GM12878 (cell line): ENCODE measurements at regions not wholly inside any gene's neighbourhood (a gene's known extent, or its start where the extent isn't known, plus 50 kb on each side); places are given as distances from the start of the nearest gene placed in this dataset.

Experiments
- ATAC-seq: fragments of 200-7000 bp; cut with Tn5 transposase; 3 replicates; pipeline ENCODE4 v1.9.1; 2020; ENCODE audit warnings: mild to moderate bottlenecking, moderate library complexity
- BruUV-seq: library from RNA; stranded (reverse); fragments of 400-500 nt; replicated peaks from 2 replicates; lab custom pipeline; 2021; lab: Mats Ljungman, UMichigan
- CTCF ChIA-PET: fragments of 300-600 bp; sonication (Branson Sonifier 250); formaldehyde crosslinking; extraction: SDS; loops from one replicate; lab custom pipeline; 2021; ENCODE audit warnings: inconsistent platforms; lab: Yijun Ruan, JAX
- POLR2A ChIA-PET: fragments of 350-600 bp; formaldehyde crosslinking; extraction: SDS; loops from one replicate; lab custom pipeline; 2021; ENCODE audit warnings: inconsistent platforms; lab: Charles Lee
- RAD21 ChIA-PET: fragments of 300-600 bp; sonication (Branson Sonifier 250); formaldehyde crosslinking; loops from one replicate; lab custom pipeline; 2023; ENCODE audit warnings: antibody characterized with exemption; ENCODE audit not compliant: unreplicated experiment; lab: Charles Lee
- SMC1A ChIA-PET: fragments of 300-600 bp; sonication (Branson Sonifier 250); formaldehyde crosslinking; loops from one replicate; lab custom pipeline; 2023; ENCODE audit not compliant: unreplicated experiment, uncharacterized antibody; lab: Charles Lee
- DNase-seq: peaks from one replicate; pipeline ENCODE4 v3.0.0-alpha.2; 2011; ENCODE audit warnings: low read depth, low spot score
- FAIRE-seq: peaks from 3 replicates; lab custom pipeline; 2011; peaks lifted over from hg19 to GRCh38; lab: Jason Lieb, UNC
- H2AFZ ChIP-seq: 2 replicates; pipeline ENCODE4 v1.6.0; 2011; ENCODE audit warnings: low read depth, low read length, control low read depth; ENCODE audit not compliant: control insufficient read depth
- H3K27ac ChIP-seq: 2 replicates; pipeline ENCODE4 v1.5.1; 2011; ENCODE audit warnings: control low read depth; ENCODE audit not compliant: control insufficient read depth, insufficient read depth
- H3K27me3 ChIP-seq, 2 experiments: replicated peaks in 1 of 2; 2 replicates each; pipeline versions ENCODE4 v1.6.0 to v1.6.1; 2011; ENCODE audit warnings: low read length in 1 of 2; ENCODE audit not compliant: control insufficient read depth in 2 of 2, insufficient read depth in 2 of 2
- H3K36me3 ChIP-seq, 2 experiments: 2 replicates each; pipeline ENCODE4 v1.5.1; 2011; ENCODE audit warnings: low read length in 1 of 2; ENCODE audit not compliant: control insufficient read depth in 2 of 2, insufficient read depth in 2 of 2
- H3K4me1 ChIP-seq: 2 replicates; pipeline ENCODE4 v1.6.1; 2011; ENCODE audit warnings: mild to moderate bottlenecking, low read length, moderate library complexity, mixed read lengths; ENCODE audit not compliant: control insufficient read depth, insufficient read depth
- H3K4me2 ChIP-seq: 2 replicates; pipeline ENCODE4 v1.6.0; 2011; ENCODE audit warnings: control low read depth; ENCODE audit not compliant: control insufficient read depth, insufficient read depth
- H3K4me3 ChIP-seq: fragments of 200-600 bp; sonication (generic); 2 replicates; pipeline ENCODE4 v1.5.1; 2016
- H3K79me2 ChIP-seq: 2 replicates; pipeline ENCODE4 v1.6.0; 2011; ENCODE audit warnings: low read length; ENCODE audit not compliant: control insufficient read depth, insufficient read depth
- H3K9ac ChIP-seq: 2 replicates; pipeline ENCODE4 v1.8.0; 2011; ENCODE audit warnings: low read length, control low read depth, mixed read lengths; ENCODE audit not compliant: control insufficient read depth, insufficient read depth
- H3K9me3 ChIP-seq: replicated peaks from 3 replicates; pipeline ENCODE4 v1.5.1; 2011; ENCODE audit warnings: mild to moderate bottlenecking, low read length; ENCODE audit not compliant: control insufficient read depth, insufficient read depth
- H4K20me1 ChIP-seq: 2 replicates; pipeline ENCODE4 v1.6.0; 2011; ENCODE audit not compliant: control insufficient read depth, insufficient read depth
- GATAD2B ChIP-seq: fragments of 450-650 bp; conservative IDR thresholded peaks from 2 replicates; pipeline ENCODE4 v1.6.1; 2017; ENCODE audit warnings: low read depth, mild to moderate bottlenecking, moderate library complexity
- HDAC6 ChIP-seq: fragments of 200-600 bp; sonication (generic); IDR thresholded peaks from one replicate; pipeline ENCODE4 v1.8.0; 2017; ENCODE audit warnings: antibody characterized with exemption; ENCODE audit not compliant: unreplicated experiment
- IKZF2 ChIP-seq, 2 experiments: fragments of 450-650 bp; IDR thresholded peaks; 2 replicates each; pipeline ENCODE4 v1.6.1; 2017; ENCODE audit warnings: mild to moderate bottlenecking in 2 of 2, moderate library complexity in 2 of 2
- RAD51 ChIP-seq: fragments of 450-650 bp; IDR thresholded peaks from 2 replicates; pipeline ENCODE4 v1.6.1; 2016; ENCODE audit warnings: moderate library complexity, mild to moderate bottlenecking, inconsistent platforms
- RUNX3 ChIP-seq: IDR thresholded peaks from 2 replicates; pipeline ENCODE4 v1.6.1; 2012; ENCODE audit warnings: low read length, inconsistent platforms
- SIN3A ChIP-seq: IDR thresholded peaks from 2 replicates; pipeline ENCODE4 v1.6.1; 2012; ENCODE audit warnings: low read depth, low read length, improper control_type of control experiment
- SKIL ChIP-seq: fragments of 450-650 bp; IDR thresholded peaks from 2 replicates; pipeline ENCODE4 v1.6.1; 2017; ENCODE audit warnings: mild to moderate bottlenecking, low read depth, inconsistent platforms; ENCODE audit not compliant: poor library complexity, severe bottlenecking
- ZBED1 ChIP-seq: IDR thresholded peaks from 2 replicates; pipeline ENCODE4 v1.6.1; 2016; ENCODE audit warnings: borderline replicate concordance
- WGBS: methylation state at CpG from one replicate; pipeline ENCODE4 v1.1.6; 2016; ENCODE audit warnings: low lambda C conversion rate; ENCODE audit not compliant: insufficient replicate concordance, insufficient coverage; ENCODE audit errors: missing lambda C conversion rate; 5-methylcytosine and 5-hydroxymethylcytosine counted together
- in situ Hi-C: fragments of 300-500 bp; cut with MboI; formaldehyde crosslinking; loops from 9 replicates; pipeline ENCODE4 v1.14.3; 2018; ENCODE audit warnings: mixed read lengths
- intact Hi-C: fragments of 100-400 bp; cut with micrococcal nuclease; formaldehyde crosslinking; loops from one replicate; pipeline ENCODE4 v1.14.2; 2022; ENCODE audit not compliant: unreplicated experiment

GRCh38 chr7:156559001-156559400, 81.6 kb upstream of the RNF32 start:
- no peaks in the 10 kb centered on the region; the same call in 2 of the 3 replicates for H3K9me3 ChIP-seq
- ChIA-PET CTCF (no interaction called here), SMC1A (no interaction called here), POLR2A (no interaction called here), RAD21 (no interaction called here)
- in situ Hi-C loops: no loop called here
- H3K27ac ChIP-seq: no peak overlapping the region
- no peak for FAIRE-seq
- intact Hi-C loops: no loop called here
- no peaks in the 10 kb centered on the region for H3K27me3 ChIP-seq
- BruUV-seq: no TSS peak
- H3K4me1 ChIP-seq: no peaks in the 10 kb centered on the region
- H3K9ac ChIP-seq: no peak overlapping the region
- no peak overlapping the region for H3K4me3 ChIP-seq
- no peaks in the 10 kb centered on the region for H3K79me2 ChIP-seq
- no peaks in the 10 kb centered on the region for H4K20me1 ChIP-seq
- H2AFZ ChIP-seq: no peak overlapping the region
- no peak for ATAC-seq
- 60% methylated on average over 9 of the region's 9 CpGs for WGBS
- TF ChIP-seq RAD51 (no peak), RUNX3 (no peak), SIN3A (no peak), ZBED1 (no peak)
- H3K4me2 ChIP-seq: no peak overlapping the region
- no peaks in the 10 kb centered on the region for H3K36me3 ChIP-seq
- no peak for DNase-seq

DNA sequence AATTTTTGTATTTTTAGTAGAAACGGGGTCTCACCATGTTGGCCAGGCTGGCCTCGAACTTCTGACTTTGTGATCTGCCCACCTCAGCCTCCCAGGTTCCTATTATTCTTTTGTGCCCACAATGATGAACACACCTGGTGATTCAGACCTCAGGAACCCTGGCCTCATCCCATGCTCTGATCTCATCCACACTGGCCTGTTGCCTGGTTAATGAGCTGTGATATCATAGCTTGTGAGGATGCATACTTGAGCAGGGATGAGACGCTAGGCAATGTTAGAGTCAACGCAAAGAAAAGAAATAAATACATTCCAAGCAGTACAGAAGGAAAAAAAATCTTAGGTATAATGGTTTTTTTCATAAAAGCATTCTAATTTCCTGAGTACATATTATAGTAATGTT, 82.4 kb upstream of the RNF32 start:
- Histone ChIP-seq H3K4me3 (no peak overlapping the region), H3K27ac (no peak overlapping the region), H3K27me3 (no peaks in the 10 kb centered on the region), H2AFZ (no peak overlapping the region), H3K9me3 (no peaks in the 10 kb centered on the region; the same call in 2 of the 3 replicates), H3K4me1 (no peaks in the 10 kb centered on the region), H3K4me2 (no peak overlapping the region), H3K36me3 (no peaks in the 10 kb centered on the region), H3K79me2 (no peaks in the 10 kb centered on the region), H4K20me1 (no peaks in the 10 kb centered on the region), H3K9ac (no peak overlapping the region)
- FAIRE-seq (no peak), DNase-seq (no peak), ATAC-seq (no peak)
- 23% methylated on average over 4 of the region's 4 CpGs for WGBS
- CTCF ChIA-PET: no interaction called here
- TF ChIP-seq SKIL: no peak
- no peak for TF ChIP-seq GATAD2B
- TF ChIP-seq HDAC6: no peak
- TF ChIP-seq IKZF2 (IDR thresholded peaks at IDR 0.05): no peak
- SMC1A ChIA-PET: interaction anchor here (2.0 kb wide), 1 partner anchor 10 kb away, joined by 7 read pairs; no protein-coding TSS in a partner anchor
- intact Hi-C loops: no loop called here
- POLR2A ChIA-PET: interaction anchor here (0.7 kb wide), 1 partner anchor 189 kb away, joined by 7 read pairs; no protein-coding TSS in a partner anchor
- RAD21 ChIA-PET: no interaction called here
- no TSS peak for BruUV-seq
- in situ Hi-C loops: no loop called here
